ENCODE measurements at regions not wholly inside any gene's neighbourhood (a gene's known extent, or its start where the extent isn't known, plus 50 kb on each side); places are given as distances from the start of the nearest gene placed in this dataset.
A peak's percentile ranks its signal among the peaks of the same experiment; 100 is the strongest.

GRCh38 chrX:131910586-131910985 is 112.5 kb upstream of the STK26 start:
- Mint-ChIP-seq H3K36me3 (ENCODE audit: low read depth) (no peaks in the 10 kb centered on the region), H3K4me3 (ENCODE audit: low read depth) (no peak overlapping the region), H3K27ac (no peak overlapping the region), H3K9me3 (no peaks in the 10 kb centered on the region), H3K4me1 (ENCODE audit: low read depth) (no peaks in the 10 kb centered on the region), H3K27me3 (ENCODE audit: low read depth) (peaks cover 1% of the 10 kb centered on the region)
- intact Hi-C loops (cut with micrococcal nuclease), result no loop called here
- no peak for DNase-seq (ENCODE audit: low spot score)

- Mint-ChIP-seq H3K27me3 (ENCODE audit: low read depth) (peaks cover 1% of the 10 kb centered on the region), H3K9me3 (no peaks in the 10 kb centered on the region), H3K4me3 (ENCODE audit: low read depth) (no peak overlapping the region), H3K4me1 (ENCODE audit: low read depth) (peaks cover 2% of the 10 kb centered on the region), H3K36me3 (ENCODE audit: low read depth) (no peaks in the 10 kb centered on the region), H3K27ac (no peak overlapping the region)
- DNase-seq (ENCODE audit: low spot score), result no peak
- intact Hi-C loops (cut with micrococcal nuclease), result no loop called here
Measured at GRCh38 chrX:131915488-131915887, 107.6 kb upstream of the STK26 start.

- no peak for DNase-seq (ENCODE audit: low spot score)
- H3K9me3 Mint-ChIP-seq, result no peaks in the 10 kb centered on the region
- H3K27ac Mint-ChIP-seq, result no peak overlapping the region
- H3K4me3 Mint-ChIP-seq (ENCODE audit: low read depth), result no peak overlapping the region
- peaks cover 2% of the 10 kb centered on the region for H3K4me1 Mint-ChIP-seq (ENCODE audit: low read depth)
- no peaks in the 10 kb centered on the region for H3K36me3 Mint-ChIP-seq (ENCODE audit: low read depth)
- H3K27me3 Mint-ChIP-seq (ENCODE audit: low read depth), result no peaks in the 10 kb centered on the region
- intact Hi-C loops (cut with micrococcal nuclease), result no loop called here
Measured at GRCh38 chrX:131917588-131917987, 105.5 kb upstream of the STK26 start.

GRCh38 chrX:131918839-131919238 is 104.3 kb upstream of the STK26 start:
- no peak for DNase-seq (ENCODE audit: low spot score)
- H3K4me1 Mint-ChIP-seq (ENCODE audit: low read depth), result peaks cover 2% of the 10 kb centered on the region
- no peaks in the 10 kb centered on the region for H3K36me3 Mint-ChIP-seq (ENCODE audit: low read depth)
- H3K27me3 Mint-ChIP-seq (ENCODE audit: low read depth), result no peaks in the 10 kb centered on the region
- intact Hi-C loops (cut with micrococcal nuclease), result no loop called here
- H3K4me3 Mint-ChIP-seq (ENCODE audit: low read depth), result no peak overlapping the region
- no peaks in the 10 kb centered on the region for H3K9me3 Mint-ChIP-seq
- H3K27ac Mint-ChIP-seq, result no peak overlapping the region

GRCh38 chrX:131923614-131924250 is 99.4 kb upstream of the STK26 start:
- H3K4me3 Mint-ChIP-seq (ENCODE audit: low read depth), result no peak overlapping the region
- no peak for DNase-seq (ENCODE audit: low spot score)
- no peak overlapping the region for H3K27ac Mint-ChIP-seq
- intact Hi-C loops (cut with micrococcal nuclease), result no loop called here
- H3K9me3 Mint-ChIP-seq, result no peaks in the 10 kb centered on the region
- no peaks in the 10 kb centered on the region for H3K36me3 Mint-ChIP-seq (ENCODE audit: low read depth)
- H3K27me3 Mint-ChIP-seq (ENCODE audit: low read depth), result no peaks in the 10 kb centered on the region
- H3K4me1 Mint-ChIP-seq (ENCODE audit: low read depth), result peaks cover 2% of the 10 kb centered on the region

GRCh38 chrX:131938749-131939148 is 84.4 kb upstream of the STK26 start:
- H3K4me1 Mint-ChIP-seq (ENCODE audit: low read depth), result peaks cover 11% of the 10 kb centered on the region
- DNase-seq (ENCODE audit: low spot score), result no peak
- intact Hi-C loops (cut with micrococcal nuclease), result no loop called here
- no peak overlapping the region for H3K4me3 Mint-ChIP-seq (ENCODE audit: low read depth)
- no peaks in the 10 kb centered on the region for H3K9me3 Mint-ChIP-seq
- H3K27ac Mint-ChIP-seq, result no peak overlapping the region
- no peaks in the 10 kb centered on the region for H3K36me3 Mint-ChIP-seq (ENCODE audit: low read depth)
- no peaks in the 10 kb centered on the region for H3K27me3 Mint-ChIP-seq (ENCODE audit: low read depth)

- Mint-ChIP-seq H3K4me1 (ENCODE audit: low read depth) (peaks cover 30% of the 10 kb centered on the region), H3K27ac (no peak overlapping the region), H3K4me3 (ENCODE audit: low read depth) (no peak overlapping the region), H3K27me3 (ENCODE audit: low read depth) (no peaks in the 10 kb centered on the region), H3K9me3 (no peaks in the 10 kb centered on the region), H3K36me3 (ENCODE audit: low read depth) (no peaks in the 10 kb centered on the region)
- no peak for DNase-seq (ENCODE audit: low spot score)
- intact Hi-C loops (cut with micrococcal nuclease), result loop anchor here (10.0 kb wide), 1 partner anchor 107 kb away; no protein-coding TSS in a partner anchor
Measured at GRCh38 chrX:131942034-131942433, 81.1 kb upstream of the STK26 start.

GRCh38 chrX:131944936-131945902 is 77.9 kb upstream of the STK26 start:
- Mint-ChIP-seq H3K4me3 (ENCODE audit: low read depth) (peak overlapping the region; percentile 22), H3K27ac (peak overlapping the region; percentile 79)
- intact Hi-C loops (cut with micrococcal nuclease), result loop anchor here (1.0 to 10.0 kb wide), 5 partner anchors 42 to 110 kb away; no protein-coding TSS in a partner anchor

GRCh38 chrX:131951166-131951565 is 71.9 kb upstream of the STK26 start:
- no peak overlapping the region for H3K4me3 Mint-ChIP-seq (ENCODE audit: low read depth)
- DNase-seq (ENCODE audit: low spot score), result no peak
- no peaks in the 10 kb centered on the region for H3K27me3 Mint-ChIP-seq (ENCODE audit: low read depth)
- no peak overlapping the region for H3K27ac Mint-ChIP-seq
- no peaks in the 10 kb centered on the region for H3K36me3 Mint-ChIP-seq (ENCODE audit: low read depth)
- peaks cover 16% of the 10 kb centered on the region for H3K4me1 Mint-ChIP-seq (ENCODE audit: low read depth)
- H3K9me3 Mint-ChIP-seq, result no peaks in the 10 kb centered on the region
- intact Hi-C loops (cut with micrococcal nuclease), result no loop called here

More at GRCh38 chrX:131944936-131945902, 77.9 kb upstream of the STK26 start:
- H3K9me3 Mint-ChIP-seq, result no peaks in the 10 kb centered on the region
- no peaks in the 10 kb centered on the region for H3K27me3 Mint-ChIP-seq (ENCODE audit: low read depth)
- peaks cover 30% of the 10 kb centered on the region for H3K4me1 Mint-ChIP-seq (ENCODE audit: low read depth)
- DNase-seq (ENCODE audit: low spot score), result no peak
- no peaks in the 10 kb centered on the region for H3K36me3 Mint-ChIP-seq (ENCODE audit: low read depth)

GRCh38 chrX:131955099-131955777 is 67.9 kb upstream of the STK26 start:
- Mint-ChIP-seq H3K27ac (no peak overlapping the region), H3K4me1 (ENCODE audit: low read depth) (peaks cover 12% of the 10 kb centered on the region), H3K4me3 (ENCODE audit: low read depth) (no peak overlapping the region), H3K27me3 (ENCODE audit: low read depth) (no peaks in the 10 kb centered on the region), H3K36me3 (ENCODE audit: low read depth) (no peaks in the 10 kb centered on the region), H3K9me3 (no peaks in the 10 kb centered on the region)
- intact Hi-C loops (cut with micrococcal nuclease), result no loop called here
- DNase-seq (ENCODE audit: low spot score), result no peak

- Mint-ChIP-seq H3K36me3 (ENCODE audit: low read depth) (no peaks in the 10 kb centered on the region), H3K9me3 (peaks cover 4% of the 10 kb centered on the region), H3K4me1 (ENCODE audit: low read depth) (peaks cover 14% of the 10 kb centered on the region), H3K27ac (no peak overlapping the region), H3K27me3 (ENCODE audit: low read depth) (no peaks in the 10 kb centered on the region), H3K4me3 (ENCODE audit: low read depth) (no peak overlapping the region)
- intact Hi-C loops (cut with micrococcal nuclease), result no loop called here
- no peak for DNase-seq (ENCODE audit: low spot score)
Measured at GRCh38 chrX:131958724-131959123, 64.4 kb upstream of the STK26 start.

GRCh38 chrX:131970347-131970746 is 52.8 kb upstream of the STK26 start:
- H3K36me3 Mint-ChIP-seq (ENCODE audit: low read depth), result no peaks in the 10 kb centered on the region
- H3K27me3 Mint-ChIP-seq (ENCODE audit: low read depth), result no peaks in the 10 kb centered on the region
- no peak overlapping the region for H3K4me3 Mint-ChIP-seq (ENCODE audit: low read depth)
- no peak for DNase-seq (ENCODE audit: low spot score)
- peaks cover 6% of the 10 kb centered on the region for H3K4me1 Mint-ChIP-seq (ENCODE audit: low read depth)
- H3K9me3 Mint-ChIP-seq, result no peaks in the 10 kb centered on the region
- intact Hi-C loops (cut with micrococcal nuclease), result no loop called here
- peak overlapping the region; percentile 47 for H3K27ac Mint-ChIP-seq
